ENCODE measurements at regions not wholly inside any gene's neighbourhood (a gene's known extent, or its start where the extent isn't known, plus 50 kb on each side); places are given as distances from the start of the nearest gene placed in this dataset.

DNA sequence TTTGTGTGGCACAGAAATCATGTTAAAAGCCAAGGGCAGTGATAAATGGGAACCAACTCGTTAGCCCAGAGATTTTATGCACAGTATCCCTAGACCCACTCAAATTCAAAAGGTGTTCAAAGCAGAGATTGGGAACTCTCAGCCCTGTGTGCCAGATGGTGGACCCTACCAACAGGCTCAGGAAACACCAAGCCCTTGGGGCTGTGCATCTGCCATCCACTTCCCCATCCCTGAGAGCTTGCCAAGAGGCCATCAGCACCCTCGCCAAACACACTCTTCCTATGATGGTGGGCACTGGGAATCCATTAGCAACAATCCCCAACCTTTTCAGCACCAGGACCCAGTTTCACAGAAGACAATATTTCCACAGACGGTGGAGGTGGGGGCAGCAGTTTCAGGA lies 194.2 kb upstream of the NFIA start:
- no peak for ATAC-seq
- TF ChIP-seq TOX (CRISPR knock-in tag; IDR thresholded peaks at IDR 0.05; ENCODE audit: borderline replicate concordance) (no peak), CREB5 (CRISPR knock-in tag; IDR thresholded peaks at IDR 0.05; ENCODE audit: low read depth) (no peak), ZNF565 (CRISPR knock-in tag; conservative IDR thresholded peaks at IDR 0.05; ENCODE audit: low read depth) (no peak), TCF4 (CRISPR knock-in tag; IDR thresholded peaks at IDR 0.05; ENCODE audit: borderline replicate concordance) (no peak), ZNF70 (CRISPR knock-in tag; IDR thresholded peaks at IDR 0.05) (no peak), ESRRG (CRISPR knock-in tag; IDR thresholded peaks at IDR 0.05) (no peak), BACH2 (CRISPR knock-in tag; IDR thresholded peaks at IDR 0.05; ENCODE audit: borderline replicate concordance) (no peak), CSRNP3 (CRISPR knock-in tag; IDR thresholded peaks at IDR 0.05) (no peak), TSHZ2 (CRISPR knock-in tag; IDR thresholded peaks at IDR 0.05) (no peak), ZFP3 (CRISPR knock-in tag; IDR thresholded peaks at IDR 0.05) (no peak), GLIS3 (CRISPR knock-in tag; IDR thresholded peaks at IDR 0.05) (no peak), RARB (CRISPR knock-in tag; IDR thresholded peaks at IDR 0.05) (no peak), OSR1 (CRISPR knock-in tag; IDR thresholded peaks at IDR 0.05) (no peak), ISL1 (CRISPR knock-in tag; IDR thresholded peaks at IDR 0.05) (no peak), ZC3H10 (CRISPR knock-in tag; IDR thresholded peaks at IDR 0.05) (no peak), ARNTL (CRISPR knock-in tag; IDR thresholded peaks at IDR 0.05; ENCODE audit: borderline replicate concordance, low read depth) (no peak)
- TF ChIP-seq, protein P1, sequence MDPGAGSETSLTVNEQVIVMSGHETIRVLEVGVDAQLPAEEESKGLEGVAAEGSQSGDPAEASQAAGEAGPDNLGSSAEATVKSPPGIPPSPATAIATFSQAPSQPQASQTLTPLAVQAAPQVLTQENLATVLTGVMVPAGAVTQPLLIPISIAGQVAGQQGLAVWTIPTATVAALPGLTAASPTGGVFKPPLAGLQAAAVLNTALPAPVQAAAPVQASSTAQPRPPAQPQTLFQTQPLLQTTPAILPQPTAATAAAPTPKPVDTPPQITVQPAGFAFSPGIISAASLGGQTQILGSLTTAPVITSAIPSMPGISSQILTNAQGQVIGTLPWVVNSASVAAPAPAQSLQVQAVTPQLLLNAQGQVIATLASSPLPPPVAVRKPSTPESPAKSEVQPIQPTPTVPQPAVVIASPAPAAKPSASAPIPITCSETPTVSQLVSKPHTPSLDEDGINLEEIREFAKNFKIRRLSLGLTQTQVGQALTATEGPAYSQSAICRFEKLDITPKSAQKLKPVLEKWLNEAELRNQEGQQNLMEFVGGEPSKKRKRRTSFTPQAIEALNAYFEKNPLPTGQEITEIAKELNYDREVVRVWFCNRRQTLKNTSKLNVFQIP (CRISPR knock-in tag; IDR thresholded peaks at IDR 0.05; ENCODE audit: borderline replicate concordance, low read depth): no peak
- TF ChIP-seq, protein P2, sequence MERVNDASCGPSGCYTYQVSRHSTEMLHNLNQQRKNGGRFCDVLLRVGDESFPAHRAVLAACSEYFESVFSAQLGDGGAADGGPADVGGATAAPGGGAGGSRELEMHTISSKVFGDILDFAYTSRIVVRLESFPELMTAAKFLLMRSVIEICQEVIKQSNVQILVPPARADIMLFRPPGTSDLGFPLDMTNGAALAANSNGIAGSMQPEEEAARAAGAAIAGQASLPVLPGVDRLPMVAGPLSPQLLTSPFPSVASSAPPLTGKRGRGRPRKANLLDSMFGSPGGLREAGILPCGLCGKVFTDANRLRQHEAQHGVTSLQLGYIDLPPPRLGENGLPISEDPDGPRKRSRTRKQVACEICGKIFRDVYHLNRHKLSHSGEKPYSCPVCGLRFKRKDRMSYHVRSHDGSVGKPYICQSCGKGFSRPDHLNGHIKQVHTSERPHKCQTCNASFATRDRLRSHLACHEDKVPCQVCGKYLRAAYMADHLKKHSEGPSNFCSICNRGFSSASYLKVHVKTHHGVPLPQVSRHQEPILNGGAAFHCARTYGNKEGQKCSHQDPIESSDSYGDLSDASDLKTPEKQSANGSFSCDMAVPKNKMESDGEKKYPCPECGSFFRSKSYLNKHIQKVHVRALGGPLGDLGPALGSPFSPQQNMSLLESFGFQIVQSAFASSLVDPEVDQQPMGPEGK (CRISPR knock-in tag; IDR thresholded peaks at IDR 0.05; ENCODE audit: borderline replicate concordance): no peak

GRCh38 chr1:60886793-60887331 lies 195.5 kb upstream of the NFIA start:
- peak; percentile 91 for ATAC-seq
- TF ChIP-seq TCF4 (CRISPR knock-in tag; IDR thresholded peaks at IDR 0.05; ENCODE audit: borderline replicate concordance): peak; percentile 95
- no peak; the same call in 1 of the 2 replicates for TF ChIP-seq ISL1 (CRISPR knock-in tag; IDR thresholded peaks at IDR 0.05)
- no peak for TF ChIP-seq TOX (CRISPR knock-in tag; IDR thresholded peaks at IDR 0.05; ENCODE audit: borderline replicate concordance)
- peak; percentile 84 for TF ChIP-seq TSHZ2 (CRISPR knock-in tag; IDR thresholded peaks at IDR 0.05)
- 0 out of 2 replicates have a peak, but pooled peaks have one; percentile 1 for TF ChIP-seq ZNF70 (CRISPR knock-in tag; IDR thresholded peaks at IDR 0.05)
- peak; percentile 4; the same call in 1 of the 2 replicates for TF ChIP-seq BACH2 (CRISPR knock-in tag; IDR thresholded peaks at IDR 0.05; ENCODE audit: borderline replicate concordance)
- TF ChIP-seq ZNF8 (CRISPR knock-in tag; IDR thresholded peaks at IDR 0.05): peak; percentile 6; the same call in 1 of the 2 replicates
- TF ChIP-seq, protein P2 (CRISPR knock-in tag; IDR thresholded peaks at IDR 0.05; ENCODE audit: borderline replicate concordance): no peak
